ENCODE measurements at regions not wholly inside any gene's neighbourhood (a gene's known extent, or its start where the extent isn't known, plus 50 kb on each side); places are given as distances from the start of the nearest gene placed in this dataset.

- DNase-seq (ENCODE audit: low spot score) = no peak
- no peak for ATAC-seq (ENCODE audit: low FRiP score)
- TF ChIP-seq, protein P1, sequence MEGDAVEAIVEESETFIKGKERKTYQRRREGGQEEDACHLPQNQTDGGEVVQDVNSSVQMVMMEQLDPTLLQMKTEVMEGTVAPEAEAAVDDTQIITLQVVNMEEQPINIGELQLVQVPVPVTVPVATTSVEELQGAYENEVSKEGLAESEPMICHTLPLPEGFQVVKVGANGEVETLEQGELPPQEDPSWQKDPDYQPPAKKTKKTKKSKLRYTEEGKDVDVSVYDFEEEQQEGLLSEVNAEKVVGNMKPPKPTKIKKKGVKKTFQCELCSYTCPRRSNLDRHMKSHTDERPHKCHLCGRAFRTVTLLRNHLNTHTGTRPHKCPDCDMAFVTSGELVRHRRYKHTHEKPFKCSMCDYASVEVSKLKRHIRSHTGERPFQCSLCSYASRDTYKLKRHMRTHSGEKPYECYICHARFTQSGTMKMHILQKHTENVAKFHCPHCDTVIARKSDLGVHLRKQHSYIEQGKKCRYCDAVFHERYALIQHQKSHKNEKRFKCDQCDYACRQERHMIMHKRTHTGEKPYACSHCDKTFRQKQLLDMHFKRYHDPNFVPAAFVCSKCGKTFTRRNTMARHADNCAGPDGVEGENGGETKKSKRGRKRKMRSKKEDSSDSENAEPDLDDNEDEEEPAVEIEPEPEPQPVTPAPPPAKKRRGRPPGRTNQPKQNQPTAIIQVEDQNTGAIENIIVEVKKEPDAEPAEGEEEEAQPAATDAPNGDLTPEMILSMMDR (IDR thresholded peaks at IDR 0.05) = no peak
Measured at GRCh38 chr5:98573834-98574320, 199.6 kb upstream of the RGMB start.

GRCh38 chr5:98576275-98576674, 197.2 kb upstream of the RGMB start:
- DNase-seq (ENCODE audit: low spot score) (no peak), ATAC-seq (ENCODE audit: low FRiP score) (no peak)
- TF ChIP-seq, protein P1 (IDR thresholded peaks at IDR 0.05) = no peak

- DNase-seq (ENCODE audit: low spot score) (no peak), ATAC-seq (ENCODE audit: low FRiP score) (no peak)
- TF ChIP-seq, protein P1 (IDR thresholded peaks at IDR 0.05) = no peak
Measured at GRCh38 chr5:98578438-98578837, 195.0 kb upstream of the RGMB start.

DNA sequence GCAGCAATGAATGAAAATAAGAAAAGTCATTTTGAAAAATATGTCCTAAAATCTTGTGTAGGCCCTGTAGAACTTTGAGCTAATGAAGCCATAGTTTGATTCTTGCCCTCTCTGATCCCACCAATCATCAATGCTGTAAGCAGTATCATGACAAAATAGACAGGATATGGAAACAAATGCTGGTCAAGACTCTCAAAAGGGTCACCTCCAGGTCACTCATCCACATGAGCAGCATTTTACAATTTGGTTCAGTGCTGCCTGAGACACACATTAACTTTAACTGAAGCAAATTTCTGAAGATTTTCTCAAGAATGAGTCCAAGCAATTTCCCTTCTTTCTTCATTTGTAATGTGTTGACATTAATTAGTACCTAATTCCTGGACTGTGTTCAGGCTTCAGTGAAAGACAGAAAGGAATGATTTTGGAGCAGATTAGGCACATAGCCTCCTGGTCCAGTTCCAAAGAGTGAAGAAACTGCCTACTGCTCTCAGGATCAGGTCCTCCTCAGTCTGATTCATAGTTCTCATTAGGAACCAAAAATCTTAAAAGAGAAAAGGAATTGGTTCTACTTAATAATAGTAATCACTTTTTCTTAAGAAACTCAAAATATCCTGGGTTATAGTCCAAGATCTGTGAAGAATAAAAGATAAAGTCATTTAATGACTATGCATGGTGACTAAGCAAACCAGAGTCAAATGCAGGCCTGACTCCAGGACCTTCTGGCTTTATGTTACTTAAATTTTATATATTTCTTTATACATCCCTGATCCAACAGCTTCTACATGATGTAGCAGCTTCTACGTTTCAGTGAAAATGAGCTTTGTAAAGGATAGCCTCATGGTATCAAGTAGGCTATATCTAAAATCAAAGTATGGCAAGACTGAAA, 192.1 kb upstream of the RGMB start:
- DNase-seq (ENCODE audit: low spot score) (no peak), ATAC-seq (ENCODE audit: low FRiP score) (no peak)

GRCh38 chr5:98583586-98583985, 189.9 kb upstream of the RGMB start:
- ATAC-seq (ENCODE audit: low FRiP score) (no peak), DNase-seq (ENCODE audit: low spot score) (no peak)
- TF ChIP-seq, protein P1 (IDR thresholded peaks at IDR 0.05) = no peak

More for the DNA sequence above, 192.1 kb upstream of the RGMB start:
- TF ChIP-seq, protein P1 (IDR thresholded peaks at IDR 0.05) = no peak

DNA sequence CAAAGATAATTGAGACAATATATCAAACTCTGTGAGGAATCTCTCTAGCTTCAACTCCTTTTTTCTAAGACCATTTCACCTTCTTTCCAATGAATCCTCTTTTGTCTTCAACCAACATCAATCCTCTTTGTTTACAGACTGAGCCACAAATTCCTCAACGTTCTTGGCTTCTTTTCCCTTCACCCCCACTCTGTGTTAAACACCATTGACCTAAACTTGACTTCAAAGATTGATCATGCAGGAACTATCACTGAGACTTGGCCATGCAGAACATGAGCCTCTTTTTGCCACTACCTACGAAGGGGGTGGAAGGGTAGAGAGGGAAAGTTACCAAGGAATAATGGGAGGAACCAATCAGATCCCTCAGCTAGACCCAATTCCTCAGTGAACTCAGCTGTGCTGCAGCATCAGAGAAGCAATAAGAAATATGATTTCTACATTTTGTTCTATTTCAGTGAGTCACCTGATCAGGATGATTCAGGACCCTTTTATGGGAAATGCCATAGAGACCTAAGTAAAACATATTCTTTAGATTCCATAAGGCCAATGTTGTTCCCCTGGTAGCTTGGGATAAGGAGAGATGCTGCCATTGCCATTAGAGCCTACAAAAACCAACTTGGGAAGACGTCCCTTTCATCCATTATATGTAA, 187.7 kb upstream of the RGMB start:
- ATAC-seq (ENCODE audit: low FRiP score) = no peak
- no peak for DNase-seq (ENCODE audit: low spot score)
- TF ChIP-seq, protein P1 (IDR thresholded peaks at IDR 0.05) = no peak
